ENCODE measurements at regions not wholly inside any gene's neighbourhood (a gene's known extent, or its start where the extent isn't known, plus 50 kb on each side); places are given as distances from the start of the nearest gene placed in this dataset.

DNA sequence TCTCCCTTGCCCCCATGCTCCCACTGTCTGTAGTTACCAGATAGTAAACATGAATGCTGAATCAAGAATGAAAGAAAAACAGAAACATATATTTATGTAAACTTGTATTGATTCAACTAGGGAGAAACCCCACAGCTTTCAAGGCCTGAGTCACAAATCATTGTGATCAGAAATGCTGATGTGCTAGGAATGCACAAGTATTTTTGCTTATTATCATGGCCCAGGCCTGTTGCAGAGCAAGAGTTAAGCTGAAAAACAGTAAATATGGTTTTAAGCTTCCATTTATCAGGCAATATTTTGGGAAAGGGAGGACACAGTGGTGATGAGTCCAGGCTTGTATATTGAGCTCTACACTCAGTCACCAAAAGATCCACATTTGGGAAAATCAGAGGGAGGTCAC is 669.6 kb downstream of the DIAPH3 start:
- H3K4me3 ChIP-seq (ENCODE audit: low read depth, low read length) = no peak overlapping the region
- TF ChIP-seq, protein P1, sequence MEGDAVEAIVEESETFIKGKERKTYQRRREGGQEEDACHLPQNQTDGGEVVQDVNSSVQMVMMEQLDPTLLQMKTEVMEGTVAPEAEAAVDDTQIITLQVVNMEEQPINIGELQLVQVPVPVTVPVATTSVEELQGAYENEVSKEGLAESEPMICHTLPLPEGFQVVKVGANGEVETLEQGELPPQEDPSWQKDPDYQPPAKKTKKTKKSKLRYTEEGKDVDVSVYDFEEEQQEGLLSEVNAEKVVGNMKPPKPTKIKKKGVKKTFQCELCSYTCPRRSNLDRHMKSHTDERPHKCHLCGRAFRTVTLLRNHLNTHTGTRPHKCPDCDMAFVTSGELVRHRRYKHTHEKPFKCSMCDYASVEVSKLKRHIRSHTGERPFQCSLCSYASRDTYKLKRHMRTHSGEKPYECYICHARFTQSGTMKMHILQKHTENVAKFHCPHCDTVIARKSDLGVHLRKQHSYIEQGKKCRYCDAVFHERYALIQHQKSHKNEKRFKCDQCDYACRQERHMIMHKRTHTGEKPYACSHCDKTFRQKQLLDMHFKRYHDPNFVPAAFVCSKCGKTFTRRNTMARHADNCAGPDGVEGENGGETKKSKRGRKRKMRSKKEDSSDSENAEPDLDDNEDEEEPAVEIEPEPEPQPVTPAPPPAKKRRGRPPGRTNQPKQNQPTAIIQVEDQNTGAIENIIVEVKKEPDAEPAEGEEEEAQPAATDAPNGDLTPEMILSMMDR (IDR thresholded peaks at IDR 0.05; ENCODE audit: control insufficient read depth, extremely low read depth, insufficient read depth) = no peak
- DNase-seq (ENCODE audit: low read depth) = no peak

DNA sequence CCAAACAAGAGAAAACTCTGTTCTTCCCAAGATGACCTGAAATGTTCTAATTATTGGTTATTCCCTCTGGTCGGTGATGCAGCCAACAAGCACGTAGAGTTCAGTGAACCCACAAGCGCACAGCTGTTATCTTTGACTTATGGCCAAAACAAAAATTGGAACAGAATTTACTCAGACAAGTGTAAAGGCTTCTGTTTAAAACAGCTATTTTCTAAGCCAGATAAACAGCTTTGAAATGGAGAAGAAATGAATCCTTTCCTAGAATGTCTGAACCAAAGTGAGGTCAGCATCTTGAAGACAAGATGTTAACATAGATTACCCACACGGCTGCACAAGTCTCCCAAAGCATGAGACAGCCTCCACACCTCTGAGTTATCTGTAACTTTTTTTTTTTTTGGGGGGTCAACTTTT is 669.2 kb downstream of the DIAPH3 start:
- no peak for DNase-seq (ENCODE audit: low read depth)
- no peak overlapping the region for H3K4me3 ChIP-seq (ENCODE audit: low read depth, low read length)
- TF ChIP-seq, protein P1 (IDR thresholded peaks at IDR 0.05; ENCODE audit: control insufficient read depth, extremely low read depth, insufficient read depth) = no peak

DNA sequence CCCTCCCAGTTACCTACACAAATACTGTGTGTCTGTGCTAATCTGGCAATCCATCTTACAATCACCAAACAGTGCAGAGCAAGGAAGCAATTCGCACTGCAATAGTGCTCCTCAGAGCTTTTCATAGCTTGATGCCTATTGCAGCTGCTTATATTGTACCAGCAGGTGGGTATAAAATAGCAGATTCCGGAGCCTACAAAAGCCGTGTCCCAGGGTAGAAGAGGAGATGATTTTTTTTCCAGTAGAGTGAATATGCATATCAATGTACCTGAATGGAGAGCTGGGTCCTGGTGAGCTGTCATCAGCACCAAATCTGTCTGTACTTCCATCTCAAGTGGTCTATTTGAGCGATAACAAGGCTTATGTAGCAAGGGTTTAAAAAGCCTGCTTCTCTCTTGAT is 668.4 kb downstream of the DIAPH3 start:
- TF ChIP-seq, protein P1 (IDR thresholded peaks at IDR 0.05; ENCODE audit: control insufficient read depth, extremely low read depth, insufficient read depth) = no peak
- DNase-seq (ENCODE audit: low read depth) = no peak
- H3K4me3 ChIP-seq (ENCODE audit: low read depth, low read length) = no peak overlapping the region

DNA sequence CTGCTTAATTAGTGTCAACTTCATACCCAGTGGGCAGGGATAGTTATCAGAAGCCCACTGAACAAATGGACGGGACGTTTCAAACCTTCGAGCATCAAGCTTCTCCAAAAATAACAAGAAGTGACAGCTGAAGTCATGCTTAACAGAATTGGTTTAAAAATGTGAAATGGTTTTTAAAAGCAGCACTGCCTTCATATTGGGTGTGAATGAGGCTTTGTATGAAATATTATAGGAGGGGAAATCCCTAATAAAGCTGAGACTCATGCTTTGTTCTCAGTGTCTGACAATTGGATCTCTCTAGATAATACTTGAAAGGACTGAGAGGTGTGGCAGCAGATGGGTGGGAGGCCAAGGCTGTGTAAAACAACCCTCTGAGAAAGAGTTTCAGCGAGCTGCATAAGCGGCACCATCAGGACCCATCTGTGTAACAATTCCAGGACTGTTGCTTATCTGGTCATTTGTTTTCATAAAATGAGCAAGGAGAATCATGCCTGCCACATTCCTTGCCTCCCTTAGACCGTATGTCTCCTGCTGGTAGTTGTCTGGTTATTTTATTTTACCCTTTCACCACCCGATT is 667.7 kb downstream of the DIAPH3 start:
- H3K4me3 ChIP-seq (ENCODE audit: low read depth, low read length) = no peak overlapping the region
- TF ChIP-seq, protein P1 (IDR thresholded peaks at IDR 0.05; ENCODE audit: control insufficient read depth, extremely low read depth, insufficient read depth) = no peak
- DNase-seq (ENCODE audit: low read depth) = no peak

DNA sequence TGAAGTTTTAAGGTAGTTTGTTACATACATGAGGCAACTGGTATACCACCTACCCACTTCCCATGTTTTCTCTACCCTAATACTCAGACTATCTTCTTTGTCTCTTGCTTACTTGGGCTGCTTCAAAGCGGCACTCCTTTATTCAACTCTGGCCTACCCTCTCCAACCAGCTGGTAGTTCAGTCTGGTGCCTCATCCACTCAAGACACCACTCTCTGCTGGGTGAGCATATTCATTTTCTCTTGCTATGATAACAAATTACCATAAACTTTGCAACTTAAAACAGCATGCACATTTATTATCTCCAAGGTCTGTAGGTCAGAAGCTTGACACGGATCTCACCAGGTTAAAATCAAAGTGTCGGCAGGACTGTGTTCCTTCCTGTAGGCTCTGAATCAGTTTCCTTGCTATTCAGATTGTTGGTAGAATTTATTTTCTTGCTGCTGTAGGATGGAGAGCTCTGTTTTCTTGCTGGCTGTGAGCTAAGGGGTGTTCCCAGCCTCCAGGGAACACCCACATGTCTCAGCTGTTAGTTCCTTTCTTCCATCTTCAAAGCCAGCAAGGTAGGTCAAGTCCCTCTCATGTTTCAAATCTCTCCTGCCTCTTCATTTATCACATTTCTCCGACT is 666.0 kb downstream of the DIAPH3 start:
- H3K4me3 ChIP-seq (ENCODE audit: low read depth, low read length) = no peak overlapping the region
- DNase-seq (ENCODE audit: low read depth) = no peak
- TF ChIP-seq, protein P1 (IDR thresholded peaks at IDR 0.05; ENCODE audit: control insufficient read depth, extremely low read depth, insufficient read depth) = no peak

DNA sequence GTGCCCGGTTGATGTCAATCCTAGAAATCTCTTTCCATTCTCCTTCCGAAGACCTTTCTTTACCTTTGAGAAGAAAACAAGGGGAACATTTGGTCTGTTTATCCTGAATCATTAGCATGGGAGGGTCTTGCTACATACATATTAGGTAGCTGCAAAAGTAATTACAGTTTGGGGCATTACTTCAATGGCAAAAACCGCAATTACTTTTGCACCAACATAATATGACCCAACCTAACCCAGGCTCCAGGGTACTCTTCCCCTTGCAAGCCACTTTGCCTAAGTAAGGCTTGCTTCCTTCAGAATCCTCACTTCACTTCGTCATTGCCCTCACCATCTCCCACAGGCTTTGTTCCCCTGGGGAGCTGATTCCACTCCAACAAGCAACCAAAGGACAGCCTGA is 662.7 kb downstream of the DIAPH3 start:
- TF ChIP-seq, protein P1 (IDR thresholded peaks at IDR 0.05; ENCODE audit: control insufficient read depth, extremely low read depth, insufficient read depth) = no peak
- DNase-seq (ENCODE audit: low read depth) = no peak
- H3K4me3 ChIP-seq (ENCODE audit: low read depth, low read length) = no peak overlapping the region

DNA sequence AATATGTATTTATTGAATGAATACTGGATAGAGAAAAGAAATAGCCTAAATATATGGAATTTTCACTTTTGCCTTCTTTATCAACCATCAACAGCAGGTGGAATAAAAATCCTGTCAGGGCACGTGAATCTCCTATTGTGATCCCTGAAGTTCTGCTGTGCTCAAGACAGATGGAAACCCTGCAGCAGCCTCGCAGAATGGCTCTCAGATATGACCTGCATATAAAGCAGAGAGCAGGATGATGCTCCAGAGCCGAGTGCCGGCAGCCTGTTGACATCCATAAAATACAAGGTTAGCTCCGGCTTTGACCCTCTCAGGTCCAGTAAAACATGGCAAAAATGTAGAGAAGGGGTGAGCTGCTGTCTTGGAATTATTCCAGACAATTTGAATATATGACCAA is 659.3 kb downstream of the DIAPH3 start:
- no peak for DNase-seq (ENCODE audit: low read depth)
- no peak overlapping the region for H3K4me3 ChIP-seq (ENCODE audit: low read depth, low read length)
- TF ChIP-seq, protein P1 (IDR thresholded peaks at IDR 0.05; ENCODE audit: control insufficient read depth, extremely low read depth, insufficient read depth) = no peak

Data from LNCaP clone FGC (cell line).